A549 (cell line): ENCODE measurements at regions not wholly inside any gene's neighbourhood (a gene's known extent, or its start where the extent isn't known, plus 50 kb on each side); places are given as distances from the start of the nearest gene placed in this dataset.

Experiments used
- BCL3 ChIP-seq: fragments of >200 bp; sonication (Bioruptor Twin); formaldehyde crosslinking; IDR thresholded peaks from 3 replicates; pipeline ENCODE4 v1.6.1; 2016
- CHD4 ChIP-seq: fragments of 200-600 bp; sonication (generic); IDR thresholded peaks from 2 replicates; pipeline ENCODE4 v1.6.1; 2016; ENCODE audit warnings: antibody characterized with exemption, mild to moderate bottlenecking, borderline replicate concordance
- EP300 ChIP-seq, 2 experiments: fragments of >200 bp; sonication (Bioruptor Twin); formaldehyde crosslinking; IDR thresholded peaks; 2 replicates in 1 of 2; 3 replicates in 1 of 2; pipeline ENCODE4 v1.6.1; 2016 to 2017
- HDAC2 ChIP-seq: fragments of 200-600 bp; sonication (generic); IDR thresholded peaks from 2 replicates; pipeline ENCODE4 v1.6.1; 2016
- KDM1A ChIP-seq: fragments of 200-600 bp; sonication (generic); IDR thresholded peaks from 2 replicates; pipeline ENCODE4 v1.6.1; 2016; ENCODE audit warnings: low read depth, mild to moderate bottlenecking
- MAX ChIP-seq: IDR thresholded peaks from 2 replicates; pipeline ENCODE4 v1.6.1; 2012
- NR3C1 ChIP-seq: fragments of >200 bp; sonication (Bioruptor Twin); formaldehyde crosslinking; IDR thresholded peaks from 3 replicates; pipeline ENCODE4 v1.6.1; 2017
- POLR2A ChIP-seq: IDR thresholded peaks from 2 replicates; pipeline ENCODE4 v1.6.1; 2012; ENCODE audit warnings: mild to moderate bottlenecking, low read length
- RAD21 ChIP-seq, 2 experiments: fragments of >200 bp in 1 of 2; sonication (Bioruptor Twin) in 1 of 2; formaldehyde crosslinking in 1 of 2; IDR thresholded peaks in 1 of 2; conservative IDR thresholded peaks in 1 of 2; 2 replicates in 1 of 2; 3 replicates in 1 of 2; pipeline ENCODE4 v1.6.1; 2012 to 2018; ENCODE audit warnings: inconsistent platforms in 1 of 2
- REST ChIP-seq: fragments of 200-600 bp; sonication (generic); IDR thresholded peaks from 2 replicates; pipeline ENCODE4 v1.6.1; 2016; ENCODE audit warnings: antibody characterized with exemption, mild to moderate bottlenecking, moderate library complexity
- RFX5 ChIP-seq: fragments of 450-650 bp; IDR thresholded peaks from 2 replicates; pipeline ENCODE4 v1.7.1; 2014; ENCODE audit warnings: antibody characterized with exemption, mild to moderate bottlenecking, moderate library complexity
- TF ChIP-seq, protein P1 (sequence below): fragments of >200 bp; sonication (Bioruptor Twin); formaldehyde crosslinking; IDR thresholded peaks from 3 replicates; pipeline ENCODE4 v1.5.1; 2016
- TF ChIP-seq, protein P2 (sequence below): fragments of 450-650 bp; IDR thresholded peaks from 2 replicates; pipeline ENCODE4 v1.6.1; 2014; ENCODE audit warnings: antibody characterized with exemption

GRCh38 chr15:62528505-62528904 lies 363.4 kb upstream of the C2CD4B start:
- TF ChIP-seq, protein P1, sequence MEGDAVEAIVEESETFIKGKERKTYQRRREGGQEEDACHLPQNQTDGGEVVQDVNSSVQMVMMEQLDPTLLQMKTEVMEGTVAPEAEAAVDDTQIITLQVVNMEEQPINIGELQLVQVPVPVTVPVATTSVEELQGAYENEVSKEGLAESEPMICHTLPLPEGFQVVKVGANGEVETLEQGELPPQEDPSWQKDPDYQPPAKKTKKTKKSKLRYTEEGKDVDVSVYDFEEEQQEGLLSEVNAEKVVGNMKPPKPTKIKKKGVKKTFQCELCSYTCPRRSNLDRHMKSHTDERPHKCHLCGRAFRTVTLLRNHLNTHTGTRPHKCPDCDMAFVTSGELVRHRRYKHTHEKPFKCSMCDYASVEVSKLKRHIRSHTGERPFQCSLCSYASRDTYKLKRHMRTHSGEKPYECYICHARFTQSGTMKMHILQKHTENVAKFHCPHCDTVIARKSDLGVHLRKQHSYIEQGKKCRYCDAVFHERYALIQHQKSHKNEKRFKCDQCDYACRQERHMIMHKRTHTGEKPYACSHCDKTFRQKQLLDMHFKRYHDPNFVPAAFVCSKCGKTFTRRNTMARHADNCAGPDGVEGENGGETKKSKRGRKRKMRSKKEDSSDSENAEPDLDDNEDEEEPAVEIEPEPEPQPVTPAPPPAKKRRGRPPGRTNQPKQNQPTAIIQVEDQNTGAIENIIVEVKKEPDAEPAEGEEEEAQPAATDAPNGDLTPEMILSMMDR, result no peak
- TF ChIP-seq POLR2A (no peak), KDM1A (no peak), CHD4 (no peak), REST (no peak), NR3C1 (no peak), EP300 (IDR thresholded peaks at IDR 0.05) (no peak), HDAC2 (no peak), RFX5 (no peak), MAX (no peak), BCL3 (no peak), RAD21 (conservative IDR thresholded peaks at IDR 0.05 in 1 of 2, IDR thresholded peaks at IDR 0.05 in 1 of 2) (no peak)
- TF ChIP-seq, protein P2, sequence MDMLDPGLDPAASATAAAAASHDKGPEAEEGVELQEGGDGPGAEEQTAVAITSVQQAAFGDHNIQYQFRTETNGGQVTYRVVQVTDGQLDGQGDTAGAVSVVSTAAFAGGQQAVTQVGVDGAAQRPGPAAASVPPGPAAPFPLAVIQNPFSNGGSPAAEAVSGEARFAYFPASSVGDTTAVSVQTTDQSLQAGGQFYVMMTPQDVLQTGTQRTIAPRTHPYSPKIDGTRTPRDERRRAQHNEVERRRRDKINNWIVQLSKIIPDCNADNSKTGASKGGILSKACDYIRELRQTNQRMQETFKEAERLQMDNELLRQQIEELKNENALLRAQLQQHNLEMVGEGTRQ, result no peak
